ENCODE measurements at regions not wholly inside any gene's neighbourhood (a gene's known extent, or its start where the extent isn't known, plus 50 kb on each side); places are given as distances from the start of the nearest gene placed in this dataset.

GRCh38 chr20:21801193-21801592 lies 95.7 kb downstream of the PAX1 start:
- no peak for DNase-seq (ENCODE audit: low read depth, low spot score)
- Mint-ChIP-seq H3K27ac (ENCODE audit: unreplicated experiment) (no peak overlapping the region), H3K4me3 (no peak overlapping the region), H3K36me3 (ENCODE audit: low read depth) (no peaks in the 10 kb centered on the region), H3K9me3 (no peaks in the 10 kb centered on the region), H3K4me1 (no peaks in the 10 kb centered on the region), H3K27me3 (ENCODE audit: low read depth) (peaks cover 55% of the 10 kb centered on the region)
- TF ChIP-seq, protein P1, sequence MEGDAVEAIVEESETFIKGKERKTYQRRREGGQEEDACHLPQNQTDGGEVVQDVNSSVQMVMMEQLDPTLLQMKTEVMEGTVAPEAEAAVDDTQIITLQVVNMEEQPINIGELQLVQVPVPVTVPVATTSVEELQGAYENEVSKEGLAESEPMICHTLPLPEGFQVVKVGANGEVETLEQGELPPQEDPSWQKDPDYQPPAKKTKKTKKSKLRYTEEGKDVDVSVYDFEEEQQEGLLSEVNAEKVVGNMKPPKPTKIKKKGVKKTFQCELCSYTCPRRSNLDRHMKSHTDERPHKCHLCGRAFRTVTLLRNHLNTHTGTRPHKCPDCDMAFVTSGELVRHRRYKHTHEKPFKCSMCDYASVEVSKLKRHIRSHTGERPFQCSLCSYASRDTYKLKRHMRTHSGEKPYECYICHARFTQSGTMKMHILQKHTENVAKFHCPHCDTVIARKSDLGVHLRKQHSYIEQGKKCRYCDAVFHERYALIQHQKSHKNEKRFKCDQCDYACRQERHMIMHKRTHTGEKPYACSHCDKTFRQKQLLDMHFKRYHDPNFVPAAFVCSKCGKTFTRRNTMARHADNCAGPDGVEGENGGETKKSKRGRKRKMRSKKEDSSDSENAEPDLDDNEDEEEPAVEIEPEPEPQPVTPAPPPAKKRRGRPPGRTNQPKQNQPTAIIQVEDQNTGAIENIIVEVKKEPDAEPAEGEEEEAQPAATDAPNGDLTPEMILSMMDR (conservative IDR thresholded peaks at IDR 0.05): no peak

GRCh38 chr20:21798384-21798783 lies 92.9 kb downstream of the PAX1 start:
- H3K4me3 Mint-ChIP-seq: no peak overlapping the region
- no peak for DNase-seq (ENCODE audit: low read depth, low spot score)
- H3K9me3 Mint-ChIP-seq: no peaks in the 10 kb centered on the region
- H3K4me1 Mint-ChIP-seq: no peaks in the 10 kb centered on the region
- TF ChIP-seq, protein P1 (conservative IDR thresholded peaks at IDR 0.05): no peak
- no peaks in the 10 kb centered on the region for H3K36me3 Mint-ChIP-seq (ENCODE audit: low read depth)
- peaks cover 54% of the 10 kb centered on the region for H3K27me3 Mint-ChIP-seq (ENCODE audit: low read depth)
- no peak overlapping the region for H3K27ac Mint-ChIP-seq (ENCODE audit: unreplicated experiment)

DNA sequence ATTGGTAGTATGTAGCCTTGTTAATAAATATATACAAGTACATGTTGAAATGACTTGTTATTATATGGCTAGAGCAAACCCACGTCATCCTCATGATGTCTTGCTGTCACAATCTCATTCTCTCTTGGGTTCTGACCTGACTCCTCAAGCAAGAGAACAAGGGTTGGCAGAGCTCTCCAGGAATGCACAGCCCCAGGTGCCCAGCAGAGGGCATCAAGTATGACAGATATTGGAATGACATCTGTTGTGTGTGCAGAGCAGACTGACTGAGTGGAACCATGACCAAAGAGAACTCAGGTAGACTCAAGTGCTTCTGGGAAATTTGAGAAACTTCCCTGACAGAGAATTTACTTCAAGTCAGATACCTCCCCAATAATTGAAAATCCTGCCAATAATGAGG lies 90.6 kb downstream of the PAX1 start:
- Mint-ChIP-seq H3K36me3 (ENCODE audit: low read depth) (no peaks in the 10 kb centered on the region), H3K27ac (ENCODE audit: unreplicated experiment) (no peak overlapping the region), H3K9me3 (no peaks in the 10 kb centered on the region), H3K27me3 (ENCODE audit: low read depth) (peaks cover 42% of the 10 kb centered on the region), H3K4me3 (no peak overlapping the region), H3K4me1 (no peaks in the 10 kb centered on the region)
- no peak for DNase-seq (ENCODE audit: low read depth, low spot score)
- TF ChIP-seq, protein P1 (conservative IDR thresholded peaks at IDR 0.05): peak; percentile 30

- Mint-ChIP-seq H3K36me3 (ENCODE audit: low read depth) (no peaks in the 10 kb centered on the region), H3K9me3 (no peaks in the 10 kb centered on the region), H3K27ac (ENCODE audit: unreplicated experiment) (no peak overlapping the region), H3K4me3 (no peak overlapping the region), H3K4me1 (no peaks in the 10 kb centered on the region), H3K27me3 (ENCODE audit: low read depth) (peaks cover 53% of the 10 kb centered on the region)
- DNase-seq (ENCODE audit: low read depth, low spot score): no peak
- TF ChIP-seq, protein P1 (conservative IDR thresholded peaks at IDR 0.05): no peak
Measured at GRCh38 chr20:21788082-21788481, 82.6 kb downstream of the PAX1 start.

- TF ChIP-seq, protein P1 (conservative IDR thresholded peaks at IDR 0.05): no peak
- H3K27ac Mint-ChIP-seq (ENCODE audit: unreplicated experiment): no peak overlapping the region
- H3K4me1 Mint-ChIP-seq: no peaks in the 10 kb centered on the region
- no peak overlapping the region for H3K4me3 Mint-ChIP-seq
- no peak for DNase-seq (ENCODE audit: low read depth, low spot score)
- H3K36me3 Mint-ChIP-seq (ENCODE audit: low read depth): no peaks in the 10 kb centered on the region
- peaks cover 4% of the 10 kb centered on the region for H3K9me3 Mint-ChIP-seq
- H3K27me3 Mint-ChIP-seq (ENCODE audit: low read depth): peaks cover 69% of the 10 kb centered on the region
Measured at GRCh38 chr20:21781446-21782075, 76.1 kb downstream of the PAX1 start.

All from neural crest cell (in vitro differentiated cells).